AG04449 (cell line): ENCODE measurements at regions not wholly inside any gene's neighbourhood (a gene's known extent, or its start where the extent isn't known, plus 50 kb on each side); places are given as distances from the start of the nearest gene placed in this dataset.

Experiments
- CTCF ChIA-PET: fragments of 350-600 bp; formaldehyde crosslinking; extraction: SDS; loops from one replicate; lab custom pipeline; 2021; ENCODE audit warnings: antibody characterized with exemption; lab: Yijun Ruan, JAX
- POLR2A ChIA-PET: fragments of 400-600, 350-600 bp; formaldehyde crosslinking; extraction: SDS; loops from one replicate; lab custom pipeline; 2020; ENCODE audit warnings: antibody characterized with exemption, inconsistent platforms; lab: Yijun Ruan, JAX
- DNase-seq: peaks from one replicate; pipeline ENCODE4 v3.0.0-alpha.2; 2010; ENCODE audit warnings: low read depth, low spot score
- H3K4me3 ChIP-seq: 2 replicates; pipeline ENCODE4 v1.5.1; 2011; ENCODE audit warnings: low read depth, mild to moderate bottlenecking, control low read depth, low read length
- CTCF ChIP-seq: IDR thresholded peaks from one replicate; pipeline ENCODE4 v1.5.1; 2011; ENCODE audit warnings: mild to moderate bottlenecking, moderate library complexity, low read length, control low read depth, inconsistent platforms; ENCODE audit not compliant: insufficient read depth; ENCODE audit errors: missing control alignments

- ChIA-PET POLR2A (no interaction called here), CTCF (no interaction called here)
- DNase-seq, result no peak
- H3K4me3 ChIP-seq, result no peak overlapping the region
- TF ChIP-seq CTCF, result no peak
Measured at GRCh38 chr4:24405926-24406325, 178.4 kb downstream of the DHX15 start.

DNA sequence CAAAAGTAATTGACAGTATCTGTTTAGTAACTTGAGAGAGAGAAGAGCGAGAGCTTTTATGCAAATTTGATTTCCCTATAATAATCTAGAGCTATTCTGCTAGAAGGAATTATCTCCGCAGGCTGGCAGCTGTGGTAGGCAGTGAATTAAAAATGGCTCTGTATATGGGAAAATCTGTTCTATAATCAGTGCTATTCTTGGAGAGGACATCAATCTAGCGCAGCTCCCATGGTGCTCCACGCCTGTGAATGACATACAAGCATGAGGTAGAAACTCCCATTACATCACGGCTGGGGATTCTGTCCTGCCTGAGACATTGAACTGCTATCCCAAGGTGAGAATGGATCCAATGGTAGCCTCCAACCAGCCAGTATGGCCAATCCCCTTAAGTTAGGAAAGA, 179.0 kb downstream of the DHX15 start:
- no peak overlapping the region for H3K4me3 ChIP-seq
- POLR2A ChIA-PET, result no interaction called here
- CTCF ChIA-PET, result no interaction called here
- DNase-seq, result no peak
- TF ChIP-seq CTCF, result no peak

- CTCF ChIA-PET, result no interaction called here
- DNase-seq, result no peak
- POLR2A ChIA-PET, result no interaction called here
- TF ChIP-seq CTCF, result no peak
- no peak overlapping the region for H3K4me3 ChIP-seq
Measured at GRCh38 chr4:24404281-24404680, 180.1 kb downstream of the DHX15 start.

DNA sequence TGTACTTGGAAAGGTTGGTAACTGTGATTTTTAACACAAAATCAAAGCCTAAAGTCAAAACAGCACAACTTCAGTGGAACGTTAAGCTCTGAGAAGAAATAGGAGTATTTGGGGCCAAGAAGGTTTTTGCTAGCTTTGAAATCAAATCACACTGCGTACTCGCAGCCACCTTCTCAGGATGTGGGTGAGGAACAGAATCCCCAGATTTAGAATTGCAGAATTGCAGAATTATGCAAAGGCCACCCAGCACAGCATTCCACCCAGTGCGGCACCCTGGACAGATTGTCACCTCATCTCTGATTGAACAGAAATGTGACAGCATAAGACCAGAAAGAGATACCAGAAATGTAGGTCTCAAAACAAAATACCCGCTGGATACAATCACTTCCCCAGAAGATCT, 181.1 kb downstream of the DHX15 start:
- DNase-seq, result no peak
- TF ChIP-seq CTCF, result no peak
- CTCF ChIA-PET, result no interaction called here

GRCh38 chr4:24400537-24400936, 183.8 kb downstream of the DHX15 start:
- POLR2A ChIA-PET, result no interaction called here
- no peak overlapping the region for H3K4me3 ChIP-seq
- TF ChIP-seq CTCF, result no peak
- DNase-seq, result no peak
- CTCF ChIA-PET, result no interaction called here

More for the DNA sequence above, 181.1 kb downstream of the DHX15 start:
- no peak overlapping the region for H3K4me3 ChIP-seq
- POLR2A ChIA-PET, result no interaction called here

GRCh38 chr4:24396988-24397387, 187.4 kb downstream of the DHX15 start:
- CTCF ChIA-PET, result no interaction called here
- no peak overlapping the region for H3K4me3 ChIP-seq
- POLR2A ChIA-PET, result no interaction called here
- DNase-seq, result no peak
- TF ChIP-seq CTCF, result no peak
